HG02852 (cell line): ENCODE measurements at regions not wholly inside any gene's neighbourhood (a gene's known extent, or its start where the extent isn't known, plus 50 kb on each side); places are given as distances from the start of the nearest gene placed in this dataset.

Source experiments
- ATAC-seq: cut with Tn5 transposase; IDR thresholded peaks from one replicate; pipeline ENCODE4 v1.9.1; 2021; ENCODE audit warnings: mild to moderate bottlenecking, moderate library complexity; ENCODE audit not compliant: unreplicated experiment

GRCh38 chr13:50428183-50428877, 413.1 kb downstream of the KCNRG start:
- no peak for ATAC-seq

GRCh38 chr13:50435011-50435410, 408.5 kb downstream of the DLEU7 start:
- ATAC-seq = no peak

- no peak for ATAC-seq
Measured at GRCh38 chr13:50437252-50437651, 406.2 kb downstream of the DLEU7 start.

GRCh38 chr13:50438351-50438750, 405.1 kb downstream of the DLEU7 start:
- no peak for ATAC-seq

- no peak for ATAC-seq
Measured at GRCh38 chr13:50441130-50441529, 402.4 kb downstream of the DLEU7 start.

- ATAC-seq = no peak
Measured at GRCh38 chr13:50444726-50445125, 398.8 kb downstream of the DLEU7 start.

- no peak for ATAC-seq
Measured at GRCh38 chr13:50446611-50447010, 396.9 kb downstream of the DLEU7 start.

- no peak for ATAC-seq
Measured at GRCh38 chr13:50448535-50448998, 394.9 kb downstream of the DLEU7 start.

- no peak for ATAC-seq
Measured at GRCh38 chr13:50449465-50449864, 394.0 kb downstream of the DLEU7 start.

- ATAC-seq = no peak
Measured at GRCh38 chr13:50450279-50450678, 393.2 kb downstream of the DLEU7 start.

- no peak for ATAC-seq
Measured at GRCh38 chr13:50451609-50452008, 391.9 kb downstream of the DLEU7 start.

GRCh38 chr13:50452028-50452427, 391.5 kb downstream of the DLEU7 start:
- ATAC-seq = no peak

- ATAC-seq = no peak
Measured at GRCh38 chr13:50452756-50453155, 390.7 kb downstream of the DLEU7 start.

- no peak for ATAC-seq
Measured at GRCh38 chr13:50453188-50453587, 390.3 kb downstream of the DLEU7 start.

GRCh38 chr13:50456111-50456510, 387.4 kb downstream of the DLEU7 start:
- no peak for ATAC-seq

- no peak for ATAC-seq
Measured at GRCh38 chr13:50457415-50458393, 385.8 kb downstream of the DLEU7 start.

GRCh38 chr13:50459046-50459445, 384.4 kb downstream of the DLEU7 start:
- no peak for ATAC-seq

- ATAC-seq = no peak
Measured at GRCh38 chr13:50459658-50460057, 383.8 kb downstream of the DLEU7 start.

GRCh38 chr13:50460358-50460757, 383.1 kb downstream of the DLEU7 start:
- no peak for ATAC-seq

- ATAC-seq = no peak
Measured at GRCh38 chr13:50461189-50461588, 382.3 kb downstream of the DLEU7 start.

- ATAC-seq = no peak
Measured at GRCh38 chr13:50463719-50464118, 379.8 kb downstream of the DLEU7 start.
